WTC11 (cell line): ENCODE measurements at regions not wholly inside any gene's neighbourhood (a gene's known extent, or its start where the extent isn't known, plus 50 kb on each side); places are given as distances from the start of the nearest gene placed in this dataset.

Source experiments
- ATAC-seq: fragments of 200-7000 bp; cut with Tn5 transposase; 2 replicates; pipeline ENCODE4 v1.10.0; 2021; ENCODE audit warnings: mild to moderate bottlenecking, moderate library complexity
- CTCF ChIA-PET: fragments of 300-600 bp; sonication (Branson Sonifier 250); formaldehyde crosslinking; loops from one replicate; lab custom pipeline; 2021; ENCODE audit warnings: antibody characterized with exemption; lab: Charles Lee
- POLR2A ChIA-PET: fragments of 350-600 bp; sonication (Branson Sonifier 250); formaldehyde crosslinking; loops from one replicate; lab custom pipeline; 2021; ENCODE audit warnings: antibody characterized with exemption; lab: Charles Lee
- DNase-seq: peaks from one replicate; pipeline ENCODE4 v3.0.0; 2021; ENCODE audit warnings: low spot score
- H3K27ac Mint-ChIP-seq: 2 replicates; pipeline ENCODE4 v1.8.0; 2021; ENCODE audit warnings: mixed read lengths
- H3K27me3 Mint-ChIP-seq: 2 replicates; pipeline ENCODE4 v1.8.0; 2021; ENCODE audit warnings: low read depth, mild to moderate bottlenecking, moderate library complexity, mixed read lengths
- H3K36me3 Mint-ChIP-seq: 2 replicates; pipeline ENCODE4 v1.8.0; 2021; ENCODE audit warnings: mixed read lengths
- H3K4me1 Mint-ChIP-seq: 2 replicates; pipeline ENCODE4 v1.8.0; 2022; ENCODE audit warnings: mixed read lengths
- H3K4me3 Mint-ChIP-seq: 2 replicates; pipeline ENCODE4 v1.8.0; 2021; ENCODE audit warnings: mild to moderate bottlenecking, moderate library complexity, mixed read lengths
- H3K9me3 Mint-ChIP-seq: 2 replicates; pipeline ENCODE4 v1.8.0; 2021; ENCODE audit warnings: mixed read lengths
- CDX4 ChIP-seq: fragments of 250-450 bp; sonication (Bioruptor Pico); IDR thresholded peaks from 2 replicates; pipeline ENCODE4 v1.9.0; 2021; ENCODE audit warnings: moderate library complexity, mild to moderate bottlenecking, inconsistent platforms, borderline replicate concordance
- E2F1 ChIP-seq: sonication (generic); formaldehyde crosslinking; IDR thresholded peaks from 2 replicates; pipeline ENCODE4 v1.8.0; 2022; ENCODE audit warnings: mild to moderate bottlenecking, missing genetic modification reagents
- E2F4 ChIP-seq: sonication (generic); formaldehyde crosslinking; IDR thresholded peaks from 2 replicates; pipeline ENCODE4 v1.8.1; 2022; ENCODE audit warnings: low read depth, mild to moderate bottlenecking, moderate library complexity, missing genetic modification reagents, borderline replicate concordance
- ESRRA ChIP-seq: sonication (generic); formaldehyde crosslinking; IDR thresholded peaks from 2 replicates; pipeline ENCODE4 v1.8.1; 2022; ENCODE audit warnings: mild to moderate bottlenecking, missing genetic modification reagents, borderline replicate concordance
- GRHL2 ChIP-seq: fragments of 250-450 bp; sonication (Bioruptor Pico); IDR thresholded peaks from 2 replicates; pipeline ENCODE4 v1.8.0; 2022; ENCODE audit warnings: mild to moderate bottlenecking, moderate library complexity; ENCODE audit not compliant: insufficient replicate concordance, severe bottlenecking
- JAZF1 ChIP-seq: fragments of 250-450 bp; sonication (Bioruptor Pico); IDR thresholded peaks from 2 replicates; pipeline ENCODE4 v1.9.0; 2021; ENCODE audit warnings: moderate library complexity, mild to moderate bottlenecking, inconsistent platforms
- KAT7 ChIP-seq: sonication (generic); formaldehyde crosslinking; IDR thresholded peaks from 2 replicates; pipeline ENCODE4 v1.8.1; 2023; ENCODE audit warnings: missing genetic modification reagents, mild to moderate bottlenecking, borderline replicate concordance
- NFATC4 ChIP-seq: fragments of 250-450 bp; sonication (Bioruptor Pico); IDR thresholded peaks from 2 replicates; pipeline ENCODE4 v1.9.0; 2021; ENCODE audit warnings: mild to moderate bottlenecking
- PRDM15 ChIP-seq: sonication (generic); formaldehyde crosslinking; IDR thresholded peaks from 2 replicates; pipeline ENCODE4 v1.8.0; 2022; ENCODE audit warnings: missing genetic modification reagents
- RELA ChIP-seq: sonication (generic); formaldehyde crosslinking; IDR thresholded peaks from 2 replicates; pipeline ENCODE4 v1.8.1; 2022; ENCODE audit warnings: missing genetic modification reagents, mild to moderate bottlenecking, borderline replicate concordance
- SOX15 ChIP-seq: fragments of 250-450 bp; sonication (Bioruptor Pico); IDR thresholded peaks from 2 replicates; pipeline ENCODE4 v1.9.0; 2021; ENCODE audit warnings: mild to moderate bottlenecking
- ZBTB43 ChIP-seq: sonication (generic); formaldehyde crosslinking; IDR thresholded peaks from 2 replicates; pipeline ENCODE4 v1.8.1; 2023; ENCODE audit warnings: mild to moderate bottlenecking, missing genetic modification reagents
- ZNF121 ChIP-seq: sonication (generic); formaldehyde crosslinking; IDR thresholded peaks from 2 replicates; pipeline ENCODE4 v1.8.0; 2023; ENCODE audit warnings: missing genetic modification reagents
- ZNF232 ChIP-seq: sonication (generic); formaldehyde crosslinking; IDR thresholded peaks from 2 replicates; pipeline ENCODE4 v1.8.0; 2022; ENCODE audit warnings: mild to moderate bottlenecking, missing genetic modification reagents
- ZNF396 ChIP-seq: fragments of 250-450 bp; sonication (Bioruptor Pico); IDR thresholded peaks from 2 replicates; pipeline ENCODE4 v1.8.0; 2021; ENCODE audit warnings: mild to moderate bottlenecking, moderate library complexity, borderline replicate concordance
- ZNF425 ChIP-seq: fragments of 250-450 bp; sonication (Bioruptor Pico); conservative IDR thresholded peaks from 2 replicates; pipeline ENCODE4 v1.9.0; 2021; ENCODE audit warnings: mild to moderate bottlenecking

GRCh38 chr1:185421485-185422107 is 104.6 kb upstream of the IVNS1ABP start:
- no peaks in the 10 kb centered on the region for H3K9me3 Mint-ChIP-seq
- TF ChIP-seq CDX4 (CRISPR knock-in tag) = no peak
- no peak for TF ChIP-seq ZBTB43
- no peak for TF ChIP-seq ESRRA (CRISPR knock-in tag)
- TF ChIP-seq SOX15 (CRISPR knock-in tag) = no peak
- TF ChIP-seq KAT7 (CRISPR knock-in tag) = no peak
- no peak for TF ChIP-seq ZNF396 (CRISPR knock-in tag)
- TF ChIP-seq JAZF1 = no peak
- TF ChIP-seq E2F1 (CRISPR knock-in tag) = no peak
- no peaks in the 10 kb centered on the region for H3K27me3 Mint-ChIP-seq
- no peak overlapping the region for H3K4me3 Mint-ChIP-seq
- no peak for ATAC-seq
- peaks cover 8% of the 10 kb centered on the region for H3K4me1 Mint-ChIP-seq
- ChIA-PET CTCF (no interaction called here), POLR2A (no interaction called here)
- H3K36me3 Mint-ChIP-seq = no peaks in the 10 kb centered on the region
- DNase-seq = no peak
- H3K27ac Mint-ChIP-seq = no peak overlapping the region

- Mint-ChIP-seq H3K36me3 (no peaks in the 10 kb centered on the region), H3K27ac (no peak overlapping the region), H3K9me3 (no peaks in the 10 kb centered on the region), H3K27me3 (no peaks in the 10 kb centered on the region), H3K4me3 (no peak overlapping the region), H3K4me1 (peaks cover 3% of the 10 kb centered on the region; the same call in 1 of the 2 replicates)
- CTCF ChIA-PET = no interaction called here
- TF ChIP-seq GRHL2 (CRISPR knock-in tag) = no peak
- no peak for TF ChIP-seq NFATC4 (CRISPR knock-in tag)
- TF ChIP-seq SOX15 (CRISPR knock-in tag) = no peak
- TF ChIP-seq ZNF232 (CRISPR knock-in tag) = no peak
- no peak for TF ChIP-seq ZNF425
- no peak for TF ChIP-seq RELA (CRISPR knock-in tag)
- no peak for TF ChIP-seq ZNF396 (CRISPR knock-in tag)
- TF ChIP-seq ZNF121 (CRISPR knock-in tag) = no peak
- TF ChIP-seq E2F4 (CRISPR knock-in tag) = no peak
- TF ChIP-seq PRDM15 = no peak
- POLR2A ChIA-PET = no interaction called here
- DNase-seq = no peak
- no peak for ATAC-seq
Observed at GRCh38 chr1:185420588-185421081, 103.6 kb upstream of the IVNS1ABP start.
